Esophagus squamous epithelium (tissue), 4 donors: ENCODE measurements at regions not wholly inside any gene's neighbourhood (a gene's known extent, or its start where the extent isn't known, plus 50 kb on each side); places are given as distances from the start of the nearest gene placed in this dataset.

Experiments used
- POLR2A ChIP-seq, 4 donors: fragments of 450-650 bp; IDR thresholded peaks; one replicate each; pipeline ENCODE4 v1.6.1; 2017; ENCODE audit warnings: antibody characterized with exemption in 4 of 4, mild to moderate bottlenecking in 4 of 4, moderate library complexity in 3 of 4
- TF ChIP-seq, protein P1 (sequence below), 6 experiments: fragments of 450-650 bp in 4 of 6; fragments of 200-600 bp in 2 of 6; sonication (generic) in 2 of 6; IDR thresholded peaks; one replicate each; pipeline ENCODE4 v1.5.1; 2016 to 2019; ENCODE audit warnings: antibody characterized with exemption in 6 of 6, mild to moderate bottlenecking in 4 of 6, moderate library complexity in 4 of 6

DNA sequence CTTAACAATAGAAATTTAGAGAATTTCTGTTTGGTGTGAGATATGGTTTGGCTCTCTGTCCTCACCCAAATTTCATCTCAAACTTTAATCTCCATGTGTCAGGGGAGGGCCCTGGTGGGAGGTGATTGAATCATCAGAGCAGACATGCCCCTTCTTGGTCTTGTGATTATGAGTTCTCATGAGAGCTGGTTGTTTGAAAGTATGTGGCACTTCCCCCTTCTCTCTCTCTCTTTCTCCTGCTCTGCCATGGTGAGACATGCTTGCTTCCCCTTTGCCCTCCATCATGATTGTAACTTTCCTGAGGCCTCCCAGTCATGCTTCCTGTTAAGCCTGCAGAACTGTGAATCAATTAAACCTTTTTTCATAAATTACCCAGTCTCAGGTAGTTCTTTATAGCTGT is 524.7 kb upstream of the ACVR2A start:
- TF ChIP-seq POLR2A (IDR thresholded peaks at IDR 0.05), result no peak
- TF ChIP-seq, protein P1, sequence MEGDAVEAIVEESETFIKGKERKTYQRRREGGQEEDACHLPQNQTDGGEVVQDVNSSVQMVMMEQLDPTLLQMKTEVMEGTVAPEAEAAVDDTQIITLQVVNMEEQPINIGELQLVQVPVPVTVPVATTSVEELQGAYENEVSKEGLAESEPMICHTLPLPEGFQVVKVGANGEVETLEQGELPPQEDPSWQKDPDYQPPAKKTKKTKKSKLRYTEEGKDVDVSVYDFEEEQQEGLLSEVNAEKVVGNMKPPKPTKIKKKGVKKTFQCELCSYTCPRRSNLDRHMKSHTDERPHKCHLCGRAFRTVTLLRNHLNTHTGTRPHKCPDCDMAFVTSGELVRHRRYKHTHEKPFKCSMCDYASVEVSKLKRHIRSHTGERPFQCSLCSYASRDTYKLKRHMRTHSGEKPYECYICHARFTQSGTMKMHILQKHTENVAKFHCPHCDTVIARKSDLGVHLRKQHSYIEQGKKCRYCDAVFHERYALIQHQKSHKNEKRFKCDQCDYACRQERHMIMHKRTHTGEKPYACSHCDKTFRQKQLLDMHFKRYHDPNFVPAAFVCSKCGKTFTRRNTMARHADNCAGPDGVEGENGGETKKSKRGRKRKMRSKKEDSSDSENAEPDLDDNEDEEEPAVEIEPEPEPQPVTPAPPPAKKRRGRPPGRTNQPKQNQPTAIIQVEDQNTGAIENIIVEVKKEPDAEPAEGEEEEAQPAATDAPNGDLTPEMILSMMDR (IDR thresholded peaks at IDR 0.05), result no peak
